ENCODE measurements at regions not wholly inside any gene's neighbourhood (a gene's known extent, or its start where the extent isn't known, plus 50 kb on each side); places are given as distances from the start of the nearest gene placed in this dataset.

DNA sequence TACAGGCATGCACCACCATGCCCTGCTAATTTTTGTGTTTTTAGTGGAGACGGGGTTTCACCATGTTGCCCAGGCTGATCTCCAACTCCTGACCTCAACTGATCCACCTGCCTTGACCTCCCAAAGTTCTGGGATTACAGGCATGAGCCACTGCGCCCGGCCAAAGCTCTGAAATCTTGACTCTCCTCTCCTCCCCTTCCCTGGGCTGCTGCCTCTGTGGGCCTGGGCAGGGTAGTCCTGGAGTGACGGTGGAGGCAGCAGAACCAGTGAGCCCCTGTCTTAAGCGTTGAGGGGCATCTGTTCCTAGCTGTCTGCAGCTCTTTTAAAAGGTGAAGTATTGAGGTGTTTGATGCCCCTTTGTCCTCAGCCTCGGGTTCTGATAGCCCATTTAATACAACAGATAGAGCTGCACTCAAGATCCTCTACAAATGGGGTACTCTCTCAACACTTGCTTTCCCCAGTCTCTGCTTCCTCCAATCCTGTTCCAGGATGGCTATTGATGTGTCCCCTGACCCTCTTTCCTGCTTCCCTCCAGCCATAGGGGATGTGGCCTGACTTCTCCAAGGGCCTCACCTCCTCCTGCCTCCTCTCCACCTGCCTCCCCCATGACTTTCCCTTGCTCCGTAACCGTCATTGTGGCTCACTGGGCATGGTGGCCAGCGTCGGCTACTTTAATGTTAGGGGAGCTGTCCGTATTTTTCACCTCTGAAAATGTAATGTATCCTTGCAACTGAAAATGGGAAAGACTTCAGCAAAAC, 442.5 kb downstream of the GLRX3 start:
- no peak for TF ChIP-seq EZH2 (IDR thresholded peaks at IDR 0.05; ENCODE audit: borderline replicate concordance, low read length)
- TF ChIP-seq, protein P1, sequence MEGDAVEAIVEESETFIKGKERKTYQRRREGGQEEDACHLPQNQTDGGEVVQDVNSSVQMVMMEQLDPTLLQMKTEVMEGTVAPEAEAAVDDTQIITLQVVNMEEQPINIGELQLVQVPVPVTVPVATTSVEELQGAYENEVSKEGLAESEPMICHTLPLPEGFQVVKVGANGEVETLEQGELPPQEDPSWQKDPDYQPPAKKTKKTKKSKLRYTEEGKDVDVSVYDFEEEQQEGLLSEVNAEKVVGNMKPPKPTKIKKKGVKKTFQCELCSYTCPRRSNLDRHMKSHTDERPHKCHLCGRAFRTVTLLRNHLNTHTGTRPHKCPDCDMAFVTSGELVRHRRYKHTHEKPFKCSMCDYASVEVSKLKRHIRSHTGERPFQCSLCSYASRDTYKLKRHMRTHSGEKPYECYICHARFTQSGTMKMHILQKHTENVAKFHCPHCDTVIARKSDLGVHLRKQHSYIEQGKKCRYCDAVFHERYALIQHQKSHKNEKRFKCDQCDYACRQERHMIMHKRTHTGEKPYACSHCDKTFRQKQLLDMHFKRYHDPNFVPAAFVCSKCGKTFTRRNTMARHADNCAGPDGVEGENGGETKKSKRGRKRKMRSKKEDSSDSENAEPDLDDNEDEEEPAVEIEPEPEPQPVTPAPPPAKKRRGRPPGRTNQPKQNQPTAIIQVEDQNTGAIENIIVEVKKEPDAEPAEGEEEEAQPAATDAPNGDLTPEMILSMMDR (IDR thresholded peaks at IDR 0.05; ENCODE audit: low read length) = no peak
